Osteoblast (primary cell): ENCODE measurements at regions not wholly inside any gene's neighbourhood (a gene's known extent, or its start where the extent isn't known, plus 50 kb on each side); places are given as distances from the start of the nearest gene placed in this dataset.

Source experiments
- DNase-seq: peaks from one replicate; pipeline ENCODE4 v3.0.0; 2011; ENCODE audit warnings: low spot score, mixed read lengths; ENCODE audit not compliant: insufficient read length; ENCODE audit errors: missing footprints
- H2AFZ ChIP-seq: 2 replicates; pipeline ENCODE4 v1.6.0; 2011; ENCODE audit warnings: mild to moderate bottlenecking, low read length
- H3K27ac ChIP-seq: 2 replicates; pipeline ENCODE4 v1.5.1; 2011; ENCODE audit warnings: mild to moderate bottlenecking, low read depth, low read length, moderate library complexity
- H3K27me3 ChIP-seq: 2 replicates; pipeline ENCODE4 v1.6.0; 2012; ENCODE audit warnings: mild to moderate bottlenecking, control low read depth, inconsistent platforms, low read length, moderate library complexity; ENCODE audit not compliant: insufficient read depth
- H3K36me3 ChIP-seq: 2 replicates; pipeline ENCODE4 v1.5.1; 2011; ENCODE audit warnings: mild to moderate bottlenecking, low read length, control low read depth, moderate library complexity; ENCODE audit not compliant: insufficient read depth
- H3K4me1 ChIP-seq: 2 replicates; pipeline ENCODE4 v1.5.1; 2011; ENCODE audit warnings: mild to moderate bottlenecking, low read length, control low read depth, moderate library complexity; ENCODE audit not compliant: insufficient read depth
- H3K4me2 ChIP-seq: 2 replicates; pipeline ENCODE4 v1.6.0; 2011; ENCODE audit warnings: mild to moderate bottlenecking, low read length; ENCODE audit not compliant: insufficient read depth
- H3K4me3 ChIP-seq: fragments of 200-600 bp; sonication (generic); 3 replicates; pipeline ENCODE4 v1.5.1; 2012; ENCODE audit warnings: mild to moderate bottlenecking, low read length, inconsistent platforms; ENCODE audit not compliant: insufficient read depth
- H3K79me2 ChIP-seq: 2 replicates; pipeline ENCODE4 v1.6.0; 2012; ENCODE audit warnings: mild to moderate bottlenecking, low read length, control low read depth, inconsistent platforms; ENCODE audit not compliant: insufficient read depth
- H3K9me3 ChIP-seq: 2 replicates; pipeline ENCODE4 v1.5.1; 2011; ENCODE audit warnings: low read depth, low read length, control low read depth
- H4K20me1 ChIP-seq: 2 replicates; pipeline ENCODE4 v1.6.0; 2012; ENCODE audit warnings: mild to moderate bottlenecking, low read length, control low read depth; ENCODE audit not compliant: insufficient read depth
- CTCF ChIP-seq: IDR thresholded peaks from 2 replicates; pipeline ENCODE4 v1.5.1; 2011; ENCODE audit warnings: mild to moderate bottlenecking, low read depth, low read length, moderate library complexity; ENCODE audit errors: extremely low read depth

- TF ChIP-seq CTCF: no peak
- Histone ChIP-seq H3K4me1 (no peaks in the 10 kb centered on the region), H2AFZ (no peak overlapping the region), H3K4me2 (no peak overlapping the region), H4K20me1 (no peaks in the 10 kb centered on the region), H3K4me3 (no peak overlapping the region), H3K27ac (no peak overlapping the region), H3K36me3 (no peaks in the 10 kb centered on the region), H3K79me2 (no peaks in the 10 kb centered on the region), H3K27me3 (no peaks in the 10 kb centered on the region), H3K9me3 (no peaks in the 10 kb centered on the region)
- DNase-seq: no peak
Observed at GRCh38 chr2:136215449-136215848, 97.5 kb upstream of the CXCR4 start.

GRCh38 chr2:136214307-136215200 lies 96.6 kb upstream of the CXCR4 start:
- Histone ChIP-seq H2AFZ (no peak overlapping the region), H4K20me1 (no peaks in the 10 kb centered on the region), H3K4me1 (no peaks in the 10 kb centered on the region), H3K36me3 (no peaks in the 10 kb centered on the region), H3K27me3 (no peaks in the 10 kb centered on the region), H3K79me2 (no peaks in the 10 kb centered on the region), H3K4me2 (no peak overlapping the region), H3K27ac (no peak overlapping the region), H3K4me3 (no peak overlapping the region), H3K9me3 (no peaks in the 10 kb centered on the region)
- no peak for DNase-seq
- TF ChIP-seq CTCF: no peak

- Histone ChIP-seq H3K27me3 (no peaks in the 10 kb centered on the region), H3K4me2 (no peak overlapping the region), H3K9me3 (no peaks in the 10 kb centered on the region), H3K36me3 (no peaks in the 10 kb centered on the region), H3K79me2 (no peaks in the 10 kb centered on the region), H3K4me1 (no peaks in the 10 kb centered on the region), H3K4me3 (no peak overlapping the region), H2AFZ (no peak overlapping the region), H3K27ac (no peak overlapping the region), H4K20me1 (no peaks in the 10 kb centered on the region)
- no peak for DNase-seq
- TF ChIP-seq CTCF: no peak
Observed at GRCh38 chr2:136213836-136214235, 95.9 kb upstream of the CXCR4 start.

GRCh38 chr2:136212426-136213378 lies 94.8 kb upstream of the CXCR4 start:
- Histone ChIP-seq H3K4me2 (no peak overlapping the region), H4K20me1 (no peaks in the 10 kb centered on the region), H3K9me3 (no peaks in the 10 kb centered on the region), H3K27ac (no peak overlapping the region), H3K4me3 (no peak overlapping the region), H3K36me3 (no peaks in the 10 kb centered on the region), H3K27me3 (no peaks in the 10 kb centered on the region), H2AFZ (no peak overlapping the region), H3K79me2 (no peaks in the 10 kb centered on the region), H3K4me1 (no peaks in the 10 kb centered on the region)
- no peak for TF ChIP-seq CTCF
- DNase-seq: no peak
